ENCODE measurements at regions not wholly inside any gene's neighbourhood (a gene's known extent, or its start where the extent isn't known, plus 50 kb on each side); places are given as distances from the start of the nearest gene placed in this dataset.

DNA sequence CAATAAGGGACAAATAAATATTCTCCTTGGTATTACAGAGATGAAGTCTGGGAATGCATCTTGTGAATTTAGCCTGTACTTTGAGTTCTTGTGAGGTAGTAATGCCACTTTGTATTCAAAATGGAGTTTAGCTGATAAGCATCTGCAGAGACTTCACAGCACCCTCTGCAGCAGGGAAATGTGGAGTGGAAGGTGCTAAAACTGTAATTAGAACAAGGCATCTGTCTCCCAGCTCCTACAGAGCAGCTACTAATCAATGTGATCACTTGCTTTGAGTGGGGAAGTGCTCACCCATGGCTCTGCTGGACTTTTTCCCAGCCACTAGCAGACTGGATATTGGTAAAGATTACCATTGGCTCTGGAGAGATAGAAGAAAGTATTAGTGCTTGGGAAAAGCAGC is 56.2 kb upstream of the TMEFF2 start:
- TF ChIP-seq, protein P1, sequence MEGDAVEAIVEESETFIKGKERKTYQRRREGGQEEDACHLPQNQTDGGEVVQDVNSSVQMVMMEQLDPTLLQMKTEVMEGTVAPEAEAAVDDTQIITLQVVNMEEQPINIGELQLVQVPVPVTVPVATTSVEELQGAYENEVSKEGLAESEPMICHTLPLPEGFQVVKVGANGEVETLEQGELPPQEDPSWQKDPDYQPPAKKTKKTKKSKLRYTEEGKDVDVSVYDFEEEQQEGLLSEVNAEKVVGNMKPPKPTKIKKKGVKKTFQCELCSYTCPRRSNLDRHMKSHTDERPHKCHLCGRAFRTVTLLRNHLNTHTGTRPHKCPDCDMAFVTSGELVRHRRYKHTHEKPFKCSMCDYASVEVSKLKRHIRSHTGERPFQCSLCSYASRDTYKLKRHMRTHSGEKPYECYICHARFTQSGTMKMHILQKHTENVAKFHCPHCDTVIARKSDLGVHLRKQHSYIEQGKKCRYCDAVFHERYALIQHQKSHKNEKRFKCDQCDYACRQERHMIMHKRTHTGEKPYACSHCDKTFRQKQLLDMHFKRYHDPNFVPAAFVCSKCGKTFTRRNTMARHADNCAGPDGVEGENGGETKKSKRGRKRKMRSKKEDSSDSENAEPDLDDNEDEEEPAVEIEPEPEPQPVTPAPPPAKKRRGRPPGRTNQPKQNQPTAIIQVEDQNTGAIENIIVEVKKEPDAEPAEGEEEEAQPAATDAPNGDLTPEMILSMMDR (IDR thresholded peaks at IDR 0.05), result no peak
- no peak for TF ChIP-seq POLR2A (IDR thresholded peaks at IDR 0.05)

Data from lower leg skin (tissue), 3 donors.